GM13976 (cell line): ENCODE measurements at regions not wholly inside any gene's neighbourhood (a gene's known extent, or its start where the extent isn't known, plus 50 kb on each side); places are given as distances from the start of the nearest gene placed in this dataset.
"Not testable (repeated sequence)": the region's sequence is repeated elsewhere in the genome, so short reads cannot be mapped to it uniquely, and the experiment has no call there.

Source experiments
- DNase-seq: peaks from one replicate; pipeline ENCODE4 v3.0.0; 2012; ENCODE audit warnings: low spot score
- in situ Hi-C: fragments of 300-500 bp; cut with MboI; formaldehyde crosslinking; loops from one replicate; pipeline ENCODE4 v1.12.0; 2022; ENCODE audit warnings: low sequenced_read_pairs, mixed read lengths, inconsistent platforms; ENCODE audit not compliant: unreplicated experiment
- TF ChIP-seq, protein P1 (sequence below): IDR thresholded peaks from 2 replicates; pipeline ENCODE4 v1.5.1; 2012; ENCODE audit warnings: borderline replicate concordance, mild to moderate bottlenecking; ENCODE audit not compliant: insufficient read depth; ENCODE audit errors: extremely low read depth, missing control alignments, control extremely low read depth

DNA sequence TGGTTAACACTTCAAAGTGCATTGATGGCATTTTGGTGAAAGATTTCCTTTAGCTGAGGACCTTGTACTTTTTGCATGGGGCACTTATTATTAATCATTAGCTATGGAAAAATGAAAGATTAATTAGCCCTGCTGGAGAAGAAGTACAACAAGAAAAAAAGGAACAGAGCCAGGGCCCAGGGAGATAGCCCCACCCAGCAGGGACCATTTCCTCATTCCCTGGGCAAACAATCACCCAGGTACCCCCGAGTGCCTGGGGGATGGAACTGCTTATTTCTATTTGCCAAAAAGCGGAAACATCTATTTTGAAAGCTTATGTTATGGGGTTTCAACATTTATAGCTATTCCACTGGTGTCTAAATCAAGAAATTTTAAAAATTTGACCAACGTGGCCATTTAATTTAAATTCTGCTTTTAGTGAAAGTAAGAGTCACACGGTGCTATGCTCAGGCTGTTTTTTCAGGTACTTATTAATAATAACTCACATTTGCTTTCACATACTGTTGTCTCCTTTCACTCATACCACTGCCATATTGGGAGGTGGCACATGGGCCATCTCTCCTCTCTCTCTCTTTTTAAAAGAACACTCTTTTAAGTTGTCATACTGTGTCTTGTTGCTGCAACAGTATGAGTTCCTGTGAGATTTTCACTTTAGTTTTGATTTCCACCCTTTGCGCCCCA, 143.6 kb upstream of the KIF5B start:
- in situ Hi-C loops: loop anchor here (10.0 to 25.0 kb wide), 2 partner anchors 145 to 363 kb away; partner anchors contain the start of gene EPC1
- no peak for DNase-seq

DNA sequence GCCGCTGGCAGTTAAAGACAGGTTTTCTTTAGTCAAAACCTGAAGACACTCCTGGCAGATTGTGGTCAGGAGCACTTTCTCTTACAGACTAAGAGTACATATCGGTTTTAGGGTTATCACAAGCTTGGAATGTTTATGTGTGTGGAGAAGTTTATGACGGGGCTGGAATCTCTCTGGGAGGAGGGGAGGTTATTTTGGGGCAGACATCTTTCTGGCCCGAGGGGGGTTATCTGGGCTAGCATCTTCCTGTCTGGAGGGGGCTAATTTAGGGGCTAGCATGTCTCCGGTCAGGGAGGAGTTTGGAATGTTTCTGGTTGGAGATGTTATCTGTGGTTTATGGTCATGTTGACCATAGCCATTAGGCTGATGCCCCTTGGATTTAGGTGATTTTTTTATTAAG, 141.2 kb upstream of the KIF5B start:
- in situ Hi-C loops: loop anchor here (10.0 to 25.0 kb wide), 2 partner anchors 147 to 360 kb away; partner anchors contain the start of gene EPC1
- TF ChIP-seq, protein P1, sequence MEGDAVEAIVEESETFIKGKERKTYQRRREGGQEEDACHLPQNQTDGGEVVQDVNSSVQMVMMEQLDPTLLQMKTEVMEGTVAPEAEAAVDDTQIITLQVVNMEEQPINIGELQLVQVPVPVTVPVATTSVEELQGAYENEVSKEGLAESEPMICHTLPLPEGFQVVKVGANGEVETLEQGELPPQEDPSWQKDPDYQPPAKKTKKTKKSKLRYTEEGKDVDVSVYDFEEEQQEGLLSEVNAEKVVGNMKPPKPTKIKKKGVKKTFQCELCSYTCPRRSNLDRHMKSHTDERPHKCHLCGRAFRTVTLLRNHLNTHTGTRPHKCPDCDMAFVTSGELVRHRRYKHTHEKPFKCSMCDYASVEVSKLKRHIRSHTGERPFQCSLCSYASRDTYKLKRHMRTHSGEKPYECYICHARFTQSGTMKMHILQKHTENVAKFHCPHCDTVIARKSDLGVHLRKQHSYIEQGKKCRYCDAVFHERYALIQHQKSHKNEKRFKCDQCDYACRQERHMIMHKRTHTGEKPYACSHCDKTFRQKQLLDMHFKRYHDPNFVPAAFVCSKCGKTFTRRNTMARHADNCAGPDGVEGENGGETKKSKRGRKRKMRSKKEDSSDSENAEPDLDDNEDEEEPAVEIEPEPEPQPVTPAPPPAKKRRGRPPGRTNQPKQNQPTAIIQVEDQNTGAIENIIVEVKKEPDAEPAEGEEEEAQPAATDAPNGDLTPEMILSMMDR: no peak
- DNase-seq: no peak

More for the DNA sequence above, 143.6 kb upstream of the KIF5B start:
- TF ChIP-seq, protein P1: no peak

DNA sequence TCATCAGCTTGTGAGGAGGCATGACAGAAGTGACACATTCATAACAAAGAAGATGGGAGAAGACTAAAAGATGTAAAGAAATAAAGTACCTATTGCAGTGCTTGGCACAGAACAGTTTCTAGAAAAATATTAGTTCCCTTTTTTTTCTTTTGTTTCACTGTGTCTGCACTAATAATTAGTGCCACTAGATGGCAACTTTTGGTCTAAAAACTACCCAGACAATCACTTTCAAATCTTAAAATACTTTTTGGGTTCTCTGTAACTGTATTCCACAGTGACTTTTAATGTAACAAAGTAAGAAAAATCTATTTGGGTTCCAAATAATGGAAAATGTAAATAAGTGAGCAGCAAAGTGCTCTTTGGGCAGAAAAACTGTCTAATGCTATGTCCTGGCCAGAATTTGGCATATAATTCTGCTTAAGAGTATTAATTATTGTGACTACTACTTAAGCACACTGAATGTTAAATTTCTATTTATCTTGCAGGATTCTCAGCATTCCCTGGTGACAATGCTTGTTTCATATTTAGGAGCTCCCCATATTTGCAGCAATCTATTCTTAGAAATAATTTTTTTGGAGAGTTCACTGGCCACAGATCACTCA, 134.8 kb upstream of the KIF5B start:
- peak; percentile 52 for DNase-seq
- TF ChIP-seq, protein P1: peak; percentile 72
- in situ Hi-C loops: loop anchor here (10.0 to 25.0 kb wide), 2 partner anchors 154 to 354 kb away; partner anchors contain the start of gene EPC1

GRCh38 chr10:32189400-32190084, 133.3 kb upstream of the KIF5B start:
- in situ Hi-C loops: loop anchor here (10.0 to 25.0 kb wide), 2 partner anchors 155 to 352 kb away; partner anchors contain the start of gene EPC1
- TF ChIP-seq, protein P1: no peak
- DNase-seq: no peak

DNA sequence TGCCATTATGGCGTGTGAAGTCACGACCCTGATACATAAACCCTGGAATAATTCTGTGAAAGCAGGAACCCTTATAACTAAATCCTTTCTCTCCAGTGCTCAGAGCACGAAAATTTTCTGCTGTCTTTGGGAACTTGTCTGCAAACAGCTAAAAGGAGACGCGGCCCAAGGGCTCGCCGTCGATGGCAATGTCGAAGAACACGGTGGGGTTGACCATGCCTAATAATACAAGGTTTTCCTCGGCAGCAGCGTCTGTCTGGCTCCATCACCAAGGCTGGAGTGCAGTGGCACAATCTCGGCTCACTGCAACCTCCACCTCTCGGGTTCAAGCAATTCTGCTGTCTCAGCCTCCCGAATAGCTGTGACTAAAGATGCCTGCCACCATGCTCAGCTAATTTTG, 132.4 kb upstream of the KIF5B start:
- not testable (repeated sequence) for DNase-seq
- in situ Hi-C loops: loop anchor here (25.0 kb wide), 1 partner anchor 351 kb away; no protein-coding TSS in a partner anchor

GRCh38 chr10:32187686-32188085, 131.5 kb upstream of the KIF5B start:
- in situ Hi-C loops: loop anchor here (25.0 kb wide), 1 partner anchor 350 kb away; no protein-coding TSS in a partner anchor
- TF ChIP-seq, protein P1: no peak
- DNase-seq: no peak

- not testable (repeated sequence) for DNase-seq
- in situ Hi-C loops: loop anchor here (25.0 kb wide), 1 partner anchor 346 kb away; no protein-coding TSS in a partner anchor
Measured at GRCh38 chr10:32183652-32184051, 127.4 kb upstream of the KIF5B start.
